Left lobe of liver (tissue), 2 donors: ENCODE measurements at regions not wholly inside any gene's neighbourhood (a gene's known extent, or its start where the extent isn't known, plus 50 kb on each side); places are given as distances from the start of the nearest gene placed in this dataset.

Source experiments
- ATAC-seq: fragments of 200-7000 bp; cut with Tn5 transposase; one replicate; pipeline ENCODE4 v1.9.1; 2020; ENCODE audit warnings: mild to moderate bottlenecking, moderate library complexity
- DNase-seq: peaks from one replicate; pipeline ENCODE4 v3.0.0-alpha.2; 2020; ENCODE audit warnings: low spot score
- donor health status: DM: no; HTN: no; CAD: no; lungs with moderate emphysema.
- donor health status: DM: no; HTN: yes; CAD: no.

- ATAC-seq, result no peak
- no peak for DNase-seq
Measured at GRCh38 chr13:40136896-40137295, 481.4 kb downstream of the COG6 start.

GRCh38 chr13:40137400-40137799 lies 481.9 kb downstream of the COG6 start:
- ATAC-seq (no peak), DNase-seq (no peak)

- DNase-seq (no peak), ATAC-seq (no peak)
Measured at GRCh38 chr13:40139896-40140520, 484.5 kb downstream of the COG6 start.

- no peak for ATAC-seq
- DNase-seq, result no peak
Measured at GRCh38 chr13:40141859-40142555, 486.5 kb downstream of the COG6 start.

- no peak for ATAC-seq
Measured at GRCh38 chr13:40143106-40143505, 487.6 kb downstream of the COG6 start.

GRCh38 chr13:40143559-40143958 lies 488.1 kb downstream of the COG6 start:
- ATAC-seq, result no peak
- DNase-seq, result no peak

More at GRCh38 chr13:40143106-40143505, 487.6 kb downstream of the COG6 start:
- no peak for DNase-seq

GRCh38 chr13:40145139-40145538 lies 489.7 kb downstream of the COG6 start:
- no peak for DNase-seq

GRCh38 chr13:40146063-40146462 lies 490.6 kb downstream of the COG6 start:
- ATAC-seq (no peak), DNase-seq (no peak)

More at GRCh38 chr13:40145139-40145538, 489.7 kb downstream of the COG6 start:
- no peak for ATAC-seq

GRCh38 chr13:40146611-40147117 lies 491.2 kb downstream of the COG6 start:
- ATAC-seq (no peak), DNase-seq (no peak)

GRCh38 chr13:40148101-40148500 lies 492.6 kb downstream of the COG6 start:
- DNase-seq, result no peak
- ATAC-seq, result no peak

GRCh38 chr13:40148742-40149141 lies 493.3 kb downstream of the COG6 start:
- ATAC-seq, result no peak
- no peak for DNase-seq

GRCh38 chr13:40149611-40150274 lies 494.3 kb downstream of the COG6 start:
- DNase-seq (no peak), ATAC-seq (peak; percentile 37)

- no peak for ATAC-seq
- DNase-seq, result no peak
Measured at GRCh38 chr13:40151673-40152072, 496.2 kb downstream of the COG6 start.

- ATAC-seq, result no peak
- no peak for DNase-seq
Measured at GRCh38 chr13:40152145-40152544, 496.7 kb downstream of the COG6 start.

GRCh38 chr13:40152922-40153321 lies 497.5 kb downstream of the COG6 start:
- ATAC-seq (peak; percentile 68), DNase-seq (no peak)

GRCh38 chr13:40153516-40153915 lies 498.1 kb downstream of the COG6 start:
- no peak for DNase-seq
- no peak for ATAC-seq

- no peak for ATAC-seq
- DNase-seq, result no peak
Measured at GRCh38 chr13:40155201-40155600, 499.7 kb downstream of the COG6 start.

- DNase-seq (no peak), ATAC-seq (no peak)
Measured at GRCh38 chr13:40158218-40158617, 502.8 kb downstream of the COG6 start.

GRCh38 chr13:40158757-40159156 lies 503.3 kb downstream of the COG6 start:
- DNase-seq (no peak), ATAC-seq (no peak)

- DNase-seq, result no peak
- ATAC-seq, result no peak
Measured at GRCh38 chr13:40159736-40160135, 504.3 kb downstream of the COG6 start.

- ATAC-seq (no peak), DNase-seq (no peak)
Measured at GRCh38 chr13:40160618-40161350, 505.3 kb downstream of the COG6 start.
